GM12874 (cell line): ENCODE measurements at regions not wholly inside any gene's neighbourhood (a gene's known extent, or its start where the extent isn't known, plus 50 kb on each side); places are given as distances from the start of the nearest gene placed in this dataset.

Experiments used
- TF ChIP-seq, protein P1 (sequence below): IDR thresholded peaks from 2 replicates; pipeline ENCODE4 v1.5.1; 2011; ENCODE audit warnings: low read depth, mild to moderate bottlenecking, control low read depth, low read length, moderate library complexity; ENCODE audit not compliant: insufficient read depth

DNA sequence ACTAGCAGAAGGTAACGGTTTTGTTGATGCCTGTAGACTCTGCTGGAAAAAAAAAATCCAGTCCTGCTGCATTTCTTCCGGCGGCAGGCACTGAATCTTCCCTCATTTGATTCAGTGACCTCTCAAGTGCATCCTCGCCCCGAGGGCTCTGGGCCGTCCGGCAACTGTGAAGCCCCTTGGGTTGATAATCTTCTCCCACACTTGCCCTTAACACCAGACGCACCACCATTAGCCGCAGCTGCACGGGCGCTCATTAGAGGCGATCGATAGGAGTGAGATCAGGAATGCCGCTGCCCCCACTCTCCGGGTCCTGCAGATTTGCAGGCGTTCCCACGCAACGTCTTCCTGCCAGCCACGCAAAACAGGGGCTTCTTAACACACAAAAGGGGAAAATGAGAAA, 200.0 kb upstream of the MKI67 start:
- TF ChIP-seq, protein P1, sequence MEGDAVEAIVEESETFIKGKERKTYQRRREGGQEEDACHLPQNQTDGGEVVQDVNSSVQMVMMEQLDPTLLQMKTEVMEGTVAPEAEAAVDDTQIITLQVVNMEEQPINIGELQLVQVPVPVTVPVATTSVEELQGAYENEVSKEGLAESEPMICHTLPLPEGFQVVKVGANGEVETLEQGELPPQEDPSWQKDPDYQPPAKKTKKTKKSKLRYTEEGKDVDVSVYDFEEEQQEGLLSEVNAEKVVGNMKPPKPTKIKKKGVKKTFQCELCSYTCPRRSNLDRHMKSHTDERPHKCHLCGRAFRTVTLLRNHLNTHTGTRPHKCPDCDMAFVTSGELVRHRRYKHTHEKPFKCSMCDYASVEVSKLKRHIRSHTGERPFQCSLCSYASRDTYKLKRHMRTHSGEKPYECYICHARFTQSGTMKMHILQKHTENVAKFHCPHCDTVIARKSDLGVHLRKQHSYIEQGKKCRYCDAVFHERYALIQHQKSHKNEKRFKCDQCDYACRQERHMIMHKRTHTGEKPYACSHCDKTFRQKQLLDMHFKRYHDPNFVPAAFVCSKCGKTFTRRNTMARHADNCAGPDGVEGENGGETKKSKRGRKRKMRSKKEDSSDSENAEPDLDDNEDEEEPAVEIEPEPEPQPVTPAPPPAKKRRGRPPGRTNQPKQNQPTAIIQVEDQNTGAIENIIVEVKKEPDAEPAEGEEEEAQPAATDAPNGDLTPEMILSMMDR = no peak

DNA sequence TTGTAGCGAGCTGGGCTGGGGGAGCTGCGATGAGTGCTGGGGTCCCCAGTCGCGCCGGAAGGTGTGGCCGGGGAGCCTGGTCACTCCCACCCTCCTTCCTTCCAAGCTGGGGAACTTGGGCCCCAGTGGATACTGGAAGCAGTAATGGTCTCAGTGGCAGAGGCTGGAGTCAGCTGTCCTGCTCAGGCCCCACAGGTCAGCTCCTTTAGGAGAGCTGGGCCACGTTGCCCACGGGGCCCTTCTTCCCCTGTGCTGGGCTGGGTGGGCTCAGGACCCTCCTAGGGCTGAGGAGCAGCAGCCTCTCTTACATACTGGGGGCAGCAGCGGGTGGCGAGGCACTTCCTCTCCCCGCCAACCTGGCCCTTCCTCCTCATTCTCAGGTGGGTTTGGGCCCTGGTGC, 200.6 kb upstream of the MKI67 start:
- TF ChIP-seq, protein P1 = no peak

DNA sequence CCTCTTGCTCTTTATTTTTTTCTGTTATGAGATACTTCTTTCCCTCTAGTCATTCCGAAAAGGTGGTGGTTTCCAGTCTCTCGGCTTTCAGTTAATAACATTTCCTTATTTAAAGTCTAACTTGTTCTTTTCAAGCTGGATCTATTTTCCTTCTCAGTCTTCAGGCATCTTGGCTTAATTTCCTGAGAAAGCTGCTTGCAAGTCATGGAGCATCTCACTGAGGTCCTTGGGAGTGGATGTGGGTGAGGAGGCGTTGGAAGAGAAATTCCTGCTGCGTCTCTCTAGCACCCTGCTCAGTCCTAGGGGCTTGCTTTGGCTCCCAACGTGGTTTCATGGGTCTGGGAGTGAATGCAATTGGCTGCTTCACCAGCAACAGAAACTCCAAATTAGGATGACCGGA, 210.2 kb upstream of the MKI67 start:
- TF ChIP-seq, protein P1 = no peak

DNA sequence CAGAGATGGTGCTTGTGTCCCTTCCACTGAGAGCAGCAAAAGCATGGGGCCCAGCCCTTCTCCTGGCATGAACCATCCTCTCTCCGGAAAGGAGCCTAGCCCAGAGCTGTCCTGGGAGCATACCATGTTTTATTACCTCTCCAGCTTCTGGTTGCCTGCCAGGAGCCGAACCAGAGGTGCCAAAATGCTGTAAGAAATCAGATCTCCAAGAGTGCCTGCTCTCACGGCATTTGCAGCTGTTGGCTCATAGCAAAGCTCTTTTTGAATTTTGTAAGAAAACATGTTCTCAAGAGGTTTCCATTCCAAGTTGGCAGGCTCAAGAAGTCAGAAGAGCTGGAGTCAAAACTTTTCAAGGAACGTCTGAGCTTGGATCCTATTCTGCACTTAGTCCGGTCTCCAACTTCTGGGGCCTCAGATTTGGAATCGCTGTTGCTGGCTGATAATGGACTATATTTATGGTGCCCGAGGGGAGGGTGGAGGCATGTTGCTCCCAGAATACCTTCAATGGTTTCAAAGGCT, 211.7 kb upstream of the MKI67 start:
- TF ChIP-seq, protein P1 = no peak

DNA sequence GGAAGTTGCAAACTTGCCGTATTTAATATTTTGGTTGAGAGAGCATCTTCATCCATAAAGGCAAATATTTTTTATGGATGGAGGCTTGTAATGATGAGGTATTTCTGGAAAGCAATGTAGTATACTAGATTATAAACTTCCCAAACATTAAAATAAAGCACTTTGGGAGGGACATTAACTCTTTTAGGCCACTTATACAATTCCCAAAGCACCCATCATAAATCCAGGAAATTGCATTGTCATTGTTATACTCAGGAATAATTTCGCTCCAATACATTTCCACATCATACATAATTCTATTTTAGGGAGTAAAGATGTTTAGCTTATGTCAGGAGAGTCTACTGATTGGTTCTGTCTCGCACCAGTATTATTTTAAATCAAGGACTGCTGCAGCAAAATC, 212.7 kb upstream of the MKI67 start:
- TF ChIP-seq, protein P1 = no peak

DNA sequence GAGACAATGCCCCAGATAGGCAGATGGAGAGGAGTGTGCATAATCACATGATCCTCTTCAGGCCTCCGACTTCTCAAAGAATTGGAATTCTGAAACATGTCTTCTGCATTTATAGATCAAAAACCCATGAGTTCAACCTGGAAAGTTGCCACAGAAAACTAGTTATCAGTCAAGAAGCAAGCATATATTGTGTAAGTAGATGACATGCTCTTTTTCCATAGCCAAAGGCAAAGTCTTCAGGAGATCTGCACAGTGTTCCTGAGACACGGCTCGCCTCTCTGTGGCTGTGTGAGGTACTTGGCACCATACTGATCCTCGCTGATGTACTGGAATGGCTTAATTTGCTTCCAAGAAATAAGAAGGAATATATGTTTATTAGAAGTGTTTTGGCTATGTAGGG, 213.5 kb upstream of the MKI67 start:
- TF ChIP-seq, protein P1 = no peak

DNA sequence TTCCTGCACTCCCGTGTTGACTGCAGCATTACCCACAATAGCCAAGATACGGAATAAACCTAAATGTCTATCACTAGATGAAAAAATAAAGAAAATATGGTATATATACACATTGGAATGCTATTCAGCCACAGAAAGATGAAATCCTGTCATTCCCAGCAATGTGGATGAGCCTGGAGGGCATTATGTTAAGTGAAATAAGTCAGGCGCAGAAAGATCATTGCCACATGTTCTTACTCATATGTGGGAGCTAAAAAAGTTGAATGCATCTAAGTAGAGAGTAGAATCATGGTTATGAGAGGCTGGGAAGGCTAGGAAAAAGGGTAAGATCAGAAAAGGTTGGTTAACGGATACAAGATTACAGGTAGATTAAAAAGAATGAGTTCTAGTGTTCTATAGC, 219.1 kb upstream of the MKI67 start:
- TF ChIP-seq, protein P1 = no peak
